Glomerular visceral epithelial cell (primary cell): ENCODE measurements at regions not wholly inside any gene's neighbourhood (a gene's known extent, or its start where the extent isn't known, plus 50 kb on each side); places are given as distances from the start of the nearest gene placed in this dataset.

ENCODE experiments used
- DNase-seq: peaks from one replicate; pipeline ENCODE4 v3.0.0-alpha.2; 2016; ENCODE audit errors: extremely low spot score

DNA sequence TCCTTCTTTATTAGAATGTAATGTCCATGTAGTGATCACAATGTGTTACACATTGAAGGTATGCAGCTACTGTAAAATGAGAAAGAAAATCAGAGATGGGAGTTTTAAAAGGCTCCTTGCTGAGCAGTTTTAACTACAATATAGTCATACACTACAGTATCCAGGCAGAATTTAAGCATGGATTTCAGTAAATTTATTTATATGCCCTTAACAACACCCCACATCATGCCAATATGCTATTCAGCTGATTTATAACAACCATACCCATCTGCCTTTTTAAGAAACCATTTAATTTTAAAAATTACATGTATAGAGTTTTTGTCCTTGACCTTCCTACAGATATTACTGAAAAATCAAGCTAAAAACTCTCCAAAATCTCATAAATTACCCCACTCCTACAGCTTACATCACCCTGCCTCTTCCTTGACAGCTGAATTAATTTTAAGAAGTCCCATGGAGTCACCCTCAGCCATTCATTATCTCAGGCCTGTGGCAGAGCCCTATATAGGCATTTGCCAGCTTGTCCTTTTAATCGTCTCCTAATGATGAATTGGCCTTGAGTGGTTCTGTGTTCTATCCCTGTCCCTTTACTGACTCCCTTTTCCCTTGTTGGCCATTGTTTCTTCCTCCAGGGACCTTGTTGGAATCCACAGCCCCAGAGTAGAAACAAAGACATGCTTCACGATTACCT, 797.6 kb upstream of the ARRDC4 start:
- DNase-seq = no peak

DNA sequence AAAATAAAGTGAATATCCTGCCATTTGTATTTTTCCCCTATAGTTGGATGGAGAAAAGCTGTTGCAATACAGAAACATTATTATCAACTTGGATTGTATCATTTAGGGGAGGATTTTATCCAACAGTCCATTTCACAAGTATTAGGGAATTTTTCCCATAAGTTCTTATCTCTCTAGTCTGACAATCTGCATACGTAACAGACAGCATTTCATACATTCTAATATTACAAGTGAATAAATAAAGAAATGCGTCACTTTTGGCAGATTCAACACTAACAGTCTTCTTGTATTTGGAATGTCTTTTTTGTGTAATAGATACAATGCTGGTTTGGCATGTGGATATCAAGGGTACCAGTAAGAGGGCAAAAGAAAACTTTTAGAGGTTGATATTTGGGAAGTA, 795.3 kb upstream of the ARRDC4 start:
- DNase-seq = no peak

DNA sequence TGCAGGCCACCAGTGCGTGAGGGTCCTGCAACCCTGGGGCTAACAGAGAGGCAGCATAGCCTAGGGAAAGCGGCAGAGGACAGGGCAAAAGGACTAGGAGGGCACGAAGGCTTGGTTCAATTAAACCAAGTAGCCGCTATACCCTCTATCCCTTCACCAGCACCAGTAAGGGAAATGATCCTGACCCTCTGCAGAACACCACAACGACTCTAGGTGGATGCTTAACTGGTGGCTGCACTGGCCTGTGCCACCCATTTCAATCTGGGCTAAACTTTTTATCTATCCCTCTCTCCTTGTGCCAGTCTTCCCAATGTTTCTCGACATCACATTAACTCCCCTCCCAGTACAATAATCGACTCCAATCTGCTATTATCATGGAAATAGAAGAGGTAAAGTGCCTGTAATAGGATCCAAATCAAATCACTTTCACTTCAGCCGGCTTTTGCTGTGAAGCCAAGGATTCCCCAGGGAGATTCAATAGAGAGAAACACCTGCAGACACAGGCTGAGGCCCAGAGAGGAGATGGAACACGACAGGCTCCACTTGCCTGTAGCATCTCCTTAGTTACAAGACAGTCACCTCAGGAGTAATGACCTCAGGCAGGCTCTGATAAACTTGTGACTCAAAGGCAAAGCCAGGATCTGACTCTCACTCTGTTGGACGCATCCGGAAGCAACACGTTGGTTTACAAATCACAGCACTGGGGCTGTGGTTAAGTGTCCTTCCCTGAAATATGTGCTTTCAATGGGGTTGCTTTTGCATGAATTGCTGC, 791.6 kb upstream of the ARRDC4 start:
- no peak for DNase-seq

DNA sequence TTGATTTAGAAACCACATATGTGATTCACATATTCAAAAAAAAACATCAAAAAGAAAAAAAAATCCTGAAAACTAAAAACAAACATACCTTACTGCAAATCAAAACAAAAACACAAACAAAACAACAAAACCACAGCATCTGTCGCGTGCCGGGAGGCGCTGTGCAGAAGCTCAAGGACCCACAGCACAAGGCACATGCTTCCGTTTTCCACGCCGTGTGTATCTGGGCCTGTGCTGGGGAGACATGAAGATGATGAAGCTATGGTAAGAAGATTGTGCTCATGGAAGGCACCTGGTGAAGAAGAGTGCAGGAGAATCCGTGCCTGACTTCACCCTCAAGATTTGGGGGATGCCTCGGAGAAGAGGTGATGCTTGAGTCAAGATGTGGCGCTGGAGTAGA, 788.9 kb upstream of the ARRDC4 start:
- DNase-seq = no peak

DNA sequence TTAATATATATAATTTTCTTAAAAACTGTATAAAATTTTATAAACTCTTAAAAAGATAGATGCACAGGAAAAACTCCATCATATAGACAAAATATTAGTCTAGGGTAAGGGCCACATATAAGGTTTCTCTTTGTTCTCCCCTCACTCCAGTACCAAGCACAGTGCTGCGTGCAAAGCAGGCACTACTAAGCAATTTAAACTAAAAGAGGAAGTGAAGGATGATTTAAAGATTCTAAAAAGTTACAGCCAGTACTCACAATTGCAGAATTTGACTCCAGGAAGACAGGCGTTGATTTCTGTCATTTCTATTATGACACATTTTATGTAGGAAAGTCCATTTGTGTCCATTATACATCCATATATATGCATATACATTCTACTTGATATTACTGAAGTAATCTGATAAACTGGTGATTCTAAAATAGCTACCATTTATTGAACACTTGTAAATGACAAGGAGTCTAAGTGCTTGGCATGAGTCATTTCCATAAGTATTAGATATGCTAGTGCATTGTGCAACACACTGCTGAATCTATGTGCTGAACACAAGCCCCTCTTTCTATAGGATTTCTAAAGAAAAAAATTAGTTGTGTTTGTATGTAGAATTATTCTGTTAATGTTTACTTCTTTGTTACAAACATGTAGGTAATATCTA, 785.5 kb upstream of the ARRDC4 start:
- no peak for DNase-seq

DNA sequence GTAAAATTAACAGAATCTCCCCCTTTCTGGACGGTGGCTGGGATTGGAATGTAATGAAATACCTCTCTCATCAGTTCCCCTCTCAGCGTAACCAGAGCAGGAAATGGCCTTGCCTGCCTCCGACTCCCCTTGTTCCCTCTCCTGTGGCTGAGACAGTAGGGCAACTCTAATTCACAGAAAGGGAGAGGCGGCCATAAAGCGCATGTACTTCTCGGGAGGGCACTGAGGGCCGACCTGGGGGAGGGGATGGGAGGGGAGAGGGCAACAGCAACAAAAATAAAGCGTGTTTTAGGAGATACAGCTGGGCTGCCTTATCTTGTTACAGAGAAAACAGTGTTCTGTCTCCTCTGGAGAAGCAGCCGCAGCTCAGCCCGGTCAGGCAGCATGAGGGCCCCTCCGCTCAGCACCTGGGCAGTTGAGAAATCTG, 783.3 kb upstream of the ARRDC4 start:
- DNase-seq = no peak

DNA sequence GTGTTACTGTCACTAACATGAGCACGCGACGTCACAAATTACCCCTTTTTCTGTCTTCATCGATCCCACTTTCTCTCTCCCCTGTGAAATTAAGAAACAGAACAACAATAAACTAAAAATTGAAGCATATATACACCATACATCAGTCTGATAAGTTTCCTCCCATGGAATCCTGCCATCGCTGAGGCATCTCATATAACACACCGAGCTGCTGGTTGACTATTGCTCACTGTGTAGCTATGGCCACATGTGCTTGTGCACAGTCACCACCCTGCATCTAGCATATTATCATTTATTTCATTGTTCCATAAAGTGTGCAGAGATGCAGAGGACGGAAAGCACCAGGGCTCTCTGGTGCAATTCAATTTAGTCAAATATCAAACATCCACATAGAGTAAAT, 777.9 kb upstream of the ARRDC4 start:
- no peak for DNase-seq

DNA sequence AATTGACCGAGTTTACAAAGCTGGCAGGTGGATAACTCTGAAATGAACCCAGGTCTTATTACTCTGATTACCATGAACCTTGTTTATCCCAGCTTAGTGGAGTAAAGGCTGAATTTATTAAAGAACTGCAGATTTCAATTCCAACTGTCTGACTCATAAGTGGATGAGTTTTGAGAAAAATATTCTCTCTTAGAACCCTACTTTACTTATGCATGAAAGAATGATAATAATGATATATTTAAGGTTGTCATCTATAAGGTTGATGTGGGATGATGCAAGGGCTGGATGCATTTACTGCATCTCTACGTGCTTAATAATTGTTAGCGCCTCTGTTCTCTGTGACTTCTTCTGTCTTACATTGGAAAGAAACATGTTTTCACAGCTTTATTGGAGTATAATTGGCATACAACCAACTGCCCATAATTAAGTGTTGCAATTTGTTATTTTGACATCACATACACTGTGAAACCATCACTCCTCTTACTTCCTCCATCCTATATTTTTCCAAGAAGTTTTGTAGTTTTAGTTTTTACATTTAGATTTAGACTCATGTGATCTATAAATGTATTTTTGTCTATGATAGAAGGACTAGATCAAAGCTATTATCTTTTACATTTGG, 771.2 kb upstream of the ARRDC4 start:
- no peak for DNase-seq

DNA sequence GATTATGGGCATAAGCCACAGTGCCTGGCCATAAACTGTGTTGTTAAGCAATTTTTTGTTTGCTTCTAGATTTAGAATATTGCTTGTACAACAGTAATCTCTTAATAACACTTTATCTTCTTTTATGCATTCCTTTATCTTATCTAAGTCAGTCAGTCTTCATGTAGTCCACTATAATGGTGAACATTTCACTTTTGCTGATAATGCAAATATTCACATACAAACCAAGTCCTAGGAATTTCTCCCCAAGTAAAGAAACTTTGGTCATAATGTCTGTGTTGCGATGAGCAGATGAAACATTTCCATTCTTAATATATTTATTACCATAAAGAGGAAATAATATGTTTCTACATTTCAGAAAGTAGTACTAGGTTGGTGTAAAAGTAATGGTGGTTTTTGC, 765.8 kb upstream of the ARRDC4 start:
- DNase-seq = no peak

DNA sequence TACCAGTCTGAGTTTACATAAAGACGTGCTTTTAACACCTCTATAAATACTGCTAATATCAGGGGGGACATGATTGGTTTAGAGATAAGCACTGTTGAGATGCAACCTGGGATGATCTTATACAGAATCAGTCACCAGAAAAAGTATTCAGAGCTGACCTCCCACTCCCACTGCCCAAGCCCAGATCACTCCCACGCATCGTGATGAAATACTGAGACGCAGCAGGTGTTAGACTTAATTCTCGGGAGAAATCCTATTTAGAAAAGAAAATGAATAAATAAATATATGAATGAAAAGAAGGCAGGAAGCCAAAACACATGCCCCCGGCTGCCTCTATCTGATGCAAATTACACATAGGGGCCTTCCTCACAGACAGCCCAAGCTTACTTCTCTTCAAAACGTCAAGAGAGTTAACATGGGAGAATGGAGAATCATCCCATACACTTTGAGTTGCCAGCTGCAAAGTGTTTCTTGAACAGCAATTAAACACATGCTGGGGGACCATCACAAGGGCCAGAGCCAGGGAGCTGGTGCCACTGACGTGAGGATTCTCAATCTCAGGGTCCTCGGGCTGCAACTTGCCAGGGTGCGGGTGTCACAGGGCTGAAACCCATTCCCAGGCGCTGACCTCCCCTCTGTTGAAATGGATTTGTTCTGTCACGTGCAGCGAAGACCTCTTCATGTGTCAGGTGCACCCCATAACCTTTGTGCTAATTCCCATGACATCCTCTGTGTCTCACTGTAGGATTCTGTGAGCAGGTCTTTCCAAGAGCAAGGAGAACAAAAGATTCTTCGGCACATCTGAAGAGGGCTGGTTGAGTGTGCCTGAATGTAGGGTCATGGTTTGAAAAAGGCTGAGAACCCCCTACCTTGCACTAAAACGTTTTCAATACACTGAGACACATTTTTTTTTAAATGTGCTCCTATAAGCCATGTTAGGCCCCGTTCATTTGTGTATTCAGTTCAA, 764.2 kb upstream of the ARRDC4 start:
- no peak for DNase-seq

DNA sequence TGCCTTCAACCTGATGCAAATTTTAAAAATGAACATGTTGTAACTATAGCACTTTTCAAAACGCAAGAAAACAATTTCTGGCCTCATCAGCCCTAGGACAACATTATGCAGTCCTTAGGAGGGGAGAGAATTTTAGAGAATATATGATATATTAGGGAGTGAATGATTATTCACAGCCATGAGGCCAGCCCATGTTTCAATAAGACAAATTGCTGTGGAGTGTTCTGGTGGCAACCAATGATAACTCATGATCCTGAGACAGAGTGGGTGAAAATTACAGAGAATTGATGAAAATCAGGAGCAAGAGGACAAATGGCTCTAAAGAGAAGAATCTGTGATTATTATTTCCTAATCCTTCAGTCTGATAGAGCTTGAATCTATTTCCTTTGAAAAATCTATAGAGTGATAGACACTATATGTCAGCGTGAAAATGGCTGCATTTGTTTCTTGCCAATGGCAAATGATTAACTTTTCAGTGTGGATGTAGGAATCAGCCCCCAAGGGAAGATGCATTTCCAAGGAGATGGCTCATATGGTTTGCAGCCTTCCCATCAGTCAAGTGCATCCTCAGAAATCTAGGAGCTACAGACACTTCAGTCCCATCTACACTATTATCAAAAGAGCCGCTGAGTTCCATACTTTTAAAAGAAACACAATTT, 761.0 kb upstream of the ARRDC4 start:
- DNase-seq = no peak

DNA sequence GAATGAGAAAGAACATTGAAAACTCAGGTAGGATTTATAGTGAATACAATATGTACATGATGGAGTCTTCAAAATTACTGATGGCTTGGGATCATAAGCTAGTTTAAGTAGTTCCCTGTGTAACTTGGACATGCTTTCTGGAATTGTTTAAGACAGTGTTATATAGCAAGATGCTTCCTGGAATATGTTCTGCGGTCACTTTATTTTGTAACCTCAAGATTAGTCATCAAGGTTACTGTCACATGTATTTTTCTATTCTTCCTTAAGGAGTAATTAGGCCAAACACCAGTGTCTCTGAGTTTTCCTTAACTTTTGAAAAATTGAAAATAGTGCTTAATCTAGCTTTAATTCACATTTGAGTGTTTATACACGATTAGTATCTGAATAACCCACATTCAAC, 760.3 kb upstream of the ARRDC4 start:
- DNase-seq = no peak

DNA sequence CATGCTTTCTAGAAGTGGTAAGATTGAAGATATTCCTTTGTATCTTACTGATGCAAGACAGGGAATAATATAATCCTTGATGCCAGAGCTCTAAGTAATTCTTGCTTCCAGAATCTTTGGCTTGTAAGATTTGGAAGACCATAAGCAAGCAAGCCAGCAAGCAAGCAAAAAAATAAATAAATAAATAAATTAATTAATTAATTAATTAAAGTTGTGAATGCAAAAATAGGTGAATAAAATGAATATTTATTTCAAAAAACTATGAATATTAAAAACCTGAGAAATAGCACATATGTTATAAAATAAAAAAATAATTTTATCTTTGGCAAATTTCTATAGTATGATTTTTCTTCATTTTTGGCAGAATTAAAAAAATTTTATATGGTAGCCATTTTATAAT, 750.2 kb upstream of the ARRDC4 start:
- DNase-seq = no peak

DNA sequence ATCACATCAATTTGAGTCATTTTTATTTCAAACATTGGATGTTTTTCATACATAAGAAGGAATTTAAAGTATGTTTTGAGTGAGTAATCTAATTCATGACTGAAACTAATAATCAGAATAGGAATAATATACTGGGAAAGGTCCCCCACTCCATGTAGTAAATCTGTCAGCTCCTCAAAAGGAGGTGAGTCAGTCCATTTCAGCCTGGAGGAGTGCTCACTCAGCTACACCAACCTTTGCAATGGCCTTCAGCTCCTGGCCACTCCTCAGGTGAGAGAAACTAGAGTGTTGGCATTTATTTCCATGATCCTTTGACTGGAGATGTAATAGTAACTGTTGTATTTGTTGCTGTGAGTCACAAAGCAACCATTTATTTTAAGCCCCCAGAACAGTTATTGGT, 744.9 kb upstream of the ARRDC4 start:
- DNase-seq = no peak

DNA sequence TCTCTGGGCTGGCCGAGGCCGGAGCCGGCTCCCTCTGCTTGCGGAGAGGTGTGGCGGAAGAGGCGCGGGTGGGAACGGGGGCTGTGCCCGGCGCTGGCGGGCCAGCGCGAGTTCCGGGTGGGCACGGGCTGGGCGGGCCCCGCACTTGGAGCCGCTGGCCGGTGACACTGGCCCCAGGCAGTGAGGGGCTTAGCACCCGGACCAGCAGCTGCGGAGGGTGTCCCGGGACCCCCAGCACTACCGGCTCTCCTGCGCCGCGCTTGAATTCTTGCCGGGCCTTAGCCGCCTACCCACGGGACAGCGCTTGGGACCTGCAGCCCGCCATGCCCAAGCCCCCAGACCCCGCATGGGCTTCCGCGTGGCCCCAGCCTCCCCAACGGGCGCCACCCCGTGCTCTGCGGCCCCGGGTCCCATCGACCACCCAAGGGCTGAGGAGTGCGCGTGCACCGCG, 736.3 kb upstream of the ARRDC4 start:
- DNase-seq = no peak

DNA sequence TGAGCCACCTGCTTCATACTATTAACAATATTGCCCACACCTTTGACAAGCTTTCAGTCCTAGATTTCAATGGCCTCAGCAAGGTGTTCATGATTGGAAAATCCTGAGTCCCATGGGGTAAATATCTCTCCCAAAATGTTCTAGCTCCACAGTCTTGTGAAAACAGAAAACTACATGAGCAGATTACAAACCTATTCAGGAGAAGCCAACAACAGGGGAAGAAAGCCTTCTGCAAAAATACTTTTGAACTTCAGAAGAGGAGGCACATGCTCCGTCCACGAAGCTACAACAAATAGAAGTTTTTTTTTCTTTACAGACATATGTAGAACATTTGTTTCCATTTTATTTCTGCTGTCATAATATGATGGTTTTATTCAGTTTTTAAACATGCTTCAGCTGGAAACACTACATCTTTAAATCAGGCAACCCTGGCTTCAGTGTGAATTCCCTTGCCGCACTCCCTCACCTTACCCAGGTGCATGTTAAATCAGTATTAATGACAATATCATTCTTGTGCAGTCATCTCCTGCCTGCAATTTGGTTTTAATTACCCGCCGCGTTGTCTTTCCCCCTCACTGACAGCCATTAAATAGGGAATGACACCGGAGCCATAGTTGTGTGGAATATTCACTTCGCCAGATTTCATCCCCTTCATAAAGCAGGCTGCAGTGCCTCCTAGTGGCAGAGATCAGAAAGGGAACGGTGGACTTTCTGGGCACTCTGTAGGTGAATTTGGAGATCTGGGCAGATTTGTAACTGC, 725.5 kb upstream of the ARRDC4 start:
- peak; percentile 54 for DNase-seq

DNA sequence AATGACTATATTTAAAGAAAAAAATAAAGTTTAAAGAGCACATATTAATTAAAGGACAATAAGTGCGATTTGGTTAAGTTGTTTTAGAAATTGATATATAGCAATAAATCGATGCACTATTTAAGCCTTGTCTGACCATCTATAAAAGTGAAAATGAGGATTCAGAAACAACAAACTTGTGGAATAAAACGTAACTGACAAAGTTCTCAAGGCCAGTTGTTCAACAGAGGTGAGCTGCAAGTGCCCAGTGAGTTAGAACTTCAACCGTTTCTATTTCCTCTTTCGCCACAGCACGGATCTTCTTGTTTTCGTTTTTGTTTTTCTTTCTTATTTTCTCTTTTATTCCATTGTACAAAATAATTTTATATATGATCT, 724.9 kb upstream of the ARRDC4 start:
- no peak for DNase-seq

DNA sequence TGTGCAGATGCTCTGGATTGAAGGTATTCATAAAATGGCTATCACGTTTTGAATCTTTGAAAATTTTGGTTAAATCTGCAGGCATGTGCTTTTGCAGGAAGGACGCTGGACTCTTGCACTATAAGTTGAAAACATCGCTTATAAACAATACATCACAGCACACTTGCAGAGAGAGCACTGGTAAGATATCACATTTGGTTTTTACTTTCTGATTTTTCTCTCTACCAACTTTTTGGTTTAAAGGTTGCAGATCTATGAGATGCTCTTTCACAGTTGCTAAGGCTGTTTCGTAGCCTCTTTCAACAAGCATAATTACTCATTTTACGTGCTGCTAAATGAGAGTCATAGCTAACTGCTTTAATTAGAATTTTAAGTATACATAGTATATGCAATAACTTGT, 724.4 kb upstream of the ARRDC4 start:
- DNase-seq = no peak

DNA sequence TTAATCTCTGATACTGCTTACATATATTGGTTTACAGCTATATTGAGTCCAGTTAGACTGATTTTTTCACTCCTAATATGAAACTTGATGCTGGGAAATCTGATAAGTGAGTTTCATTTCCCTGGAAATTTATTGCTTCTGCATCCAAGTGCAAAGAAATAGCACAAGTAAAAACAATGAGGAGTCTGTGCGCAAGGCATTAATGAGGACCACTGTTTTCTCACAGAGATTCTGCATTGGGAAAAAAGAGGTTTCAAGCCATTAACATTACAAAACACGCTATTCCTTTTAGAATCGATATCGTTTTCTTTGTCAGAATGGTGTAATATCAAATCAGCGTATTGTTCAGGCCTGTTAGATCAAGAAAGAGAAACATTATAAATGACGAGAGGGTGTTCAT, 723.3 kb upstream of the ARRDC4 start:
- DNase-seq = no peak

DNA sequence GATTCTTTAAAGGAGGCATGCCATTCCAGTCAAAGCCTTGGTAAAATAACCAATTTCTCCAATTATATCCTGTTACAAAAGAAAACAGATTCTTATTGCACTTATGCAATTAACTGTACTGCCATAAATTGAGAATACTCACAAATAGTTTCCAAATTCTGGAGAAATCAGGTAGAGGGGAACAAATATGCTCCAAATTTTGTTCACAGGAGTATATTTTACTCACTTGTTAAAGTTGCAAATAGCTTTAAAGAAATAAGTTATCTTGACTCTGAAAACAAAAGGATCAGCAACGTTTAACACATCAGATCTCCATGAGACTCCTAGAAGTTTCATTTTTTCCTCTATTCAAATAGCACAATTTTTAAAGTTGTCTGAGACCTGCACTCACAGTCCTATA, 712.1 kb upstream of the ARRDC4 start:
- DNase-seq = no peak
